ENCODE measurements at regions not wholly inside any gene's neighbourhood (a gene's known extent, or its start where the extent isn't known, plus 50 kb on each side); places are given as distances from the start of the nearest gene placed in this dataset.

- H3K4me3 ChIP-seq (ENCODE audit: low read length), result no peak overlapping the region
- no peak for TF ChIP-seq CTCF (IDR thresholded peaks at IDR 0.05; ENCODE audit: insufficient read depth, low read depth, low read length, missing control alignments)
- DNase-seq (ENCODE audit: low read depth), result no peak
These were observed 123.0 kb upstream of the CTBP2 start for GRCh38 chr10:125283191-125283835.

GRCh38 chr10:125281091-125281490, 120.7 kb upstream of the CTBP2 start:
- TF ChIP-seq CTCF (IDR thresholded peaks at IDR 0.05; ENCODE audit: insufficient read depth, low read depth, low read length, missing control alignments), result no peak
- no peak overlapping the region for H3K4me3 ChIP-seq (ENCODE audit: low read length)
- no peak for DNase-seq (ENCODE audit: low read depth)

GRCh38 chr10:125276133-125276532, 115.8 kb upstream of the CTBP2 start:
- no peak overlapping the region for H3K4me3 ChIP-seq (ENCODE audit: low read length)
- TF ChIP-seq CTCF (IDR thresholded peaks at IDR 0.05; ENCODE audit: insufficient read depth, low read depth, low read length, missing control alignments), result no peak
- no peak for DNase-seq (ENCODE audit: low read depth)

- no peak for TF ChIP-seq CTCF (IDR thresholded peaks at IDR 0.05; ENCODE audit: insufficient read depth, low read depth, low read length, missing control alignments)
- DNase-seq (ENCODE audit: low read depth), result no peak
- H3K4me3 ChIP-seq (ENCODE audit: low read length), result no peak overlapping the region
These were observed 114.6 kb upstream of the CTBP2 start for GRCh38 chr10:125274961-125275360.

DNA sequence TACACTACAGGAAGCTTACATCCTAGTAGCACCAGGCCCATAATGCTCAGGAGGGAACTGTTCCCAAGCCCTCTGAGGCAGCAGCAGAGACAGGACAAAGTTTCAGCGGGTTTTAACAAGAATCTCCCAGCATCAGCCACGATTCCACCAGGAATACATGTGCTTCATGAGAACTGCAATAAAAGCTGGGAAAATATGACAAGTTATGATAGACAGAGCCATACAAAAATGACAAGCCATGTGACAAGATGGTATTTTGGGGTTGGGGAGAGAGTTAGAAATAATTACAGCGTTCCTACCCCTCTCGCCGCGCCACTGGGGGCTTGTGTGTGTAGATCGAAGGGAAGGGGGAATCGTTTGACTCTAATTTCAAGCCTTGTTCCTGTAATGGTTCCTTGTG, 112.7 kb upstream of the CTBP2 start:
- no peak for TF ChIP-seq CTCF (IDR thresholded peaks at IDR 0.05; ENCODE audit: insufficient read depth, low read depth, low read length, missing control alignments)
- no peak overlapping the region for H3K4me3 ChIP-seq (ENCODE audit: low read length)
- no peak for DNase-seq (ENCODE audit: low read depth)

DNA sequence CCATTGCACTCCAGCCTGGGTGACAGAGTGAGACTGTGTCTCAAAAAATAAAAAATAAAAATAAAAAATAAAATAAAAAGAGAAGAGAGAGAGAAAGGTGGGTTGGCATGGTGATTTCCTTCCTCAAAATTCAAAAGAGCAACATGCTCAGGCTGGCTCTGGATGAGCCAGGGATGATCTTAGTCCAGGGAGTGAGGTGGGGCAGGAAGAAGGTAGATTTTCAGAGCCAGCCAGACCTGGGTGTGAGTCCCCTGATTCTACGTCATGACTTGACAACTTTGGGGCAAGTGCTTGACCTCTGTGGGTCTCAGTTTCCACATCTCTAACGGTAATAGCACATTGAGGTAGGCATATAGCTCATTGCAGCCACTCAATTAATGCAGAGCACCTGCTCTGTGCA, 109.4 kb upstream of the CTBP2 start:
- peak; percentile 50 for DNase-seq (ENCODE audit: low read depth)
- H3K4me3 ChIP-seq (ENCODE audit: low read length), result no peak overlapping the region
- no peak for TF ChIP-seq CTCF (IDR thresholded peaks at IDR 0.05; ENCODE audit: insufficient read depth, low read depth, low read length, missing control alignments)

DNA sequence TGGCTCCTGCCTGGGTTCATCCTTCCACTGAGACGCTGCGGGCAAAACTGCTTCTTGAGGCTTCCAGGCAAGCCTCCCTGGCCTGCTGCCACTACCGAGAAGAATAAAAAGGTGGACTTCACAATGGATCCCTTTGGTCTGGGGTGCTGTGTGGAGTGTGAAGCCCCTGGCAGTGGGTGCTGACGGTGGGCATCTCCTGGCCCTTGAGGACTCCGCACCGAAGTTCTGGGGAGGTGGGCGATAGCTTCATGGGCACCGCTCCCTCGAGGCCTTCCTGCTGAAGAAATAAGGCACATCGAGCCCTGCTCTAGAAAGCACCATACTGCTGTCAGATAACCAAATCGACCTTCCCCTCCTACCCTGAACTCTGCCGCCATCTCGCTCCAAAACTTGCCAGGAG, 106.6 kb upstream of the CTBP2 start:
- DNase-seq (ENCODE audit: low read depth), result no peak
- no peak overlapping the region for H3K4me3 ChIP-seq (ENCODE audit: low read length)
- TF ChIP-seq CTCF (IDR thresholded peaks at IDR 0.05; ENCODE audit: insufficient read depth, low read depth, low read length, missing control alignments), result no peak

All from epithelial cell of esophagus (primary cell).